Daoy (cell line): ENCODE measurements at regions not wholly inside any gene's neighbourhood (a gene's known extent, or its start where the extent isn't known, plus 50 kb on each side); places are given as distances from the start of the nearest gene placed in this dataset.
A peak's percentile ranks its signal among the peaks of the same experiment; 100 is the strongest.
"Not testable (repeated sequence)": the region's sequence is repeated elsewhere in the genome, so short reads cannot be mapped to it uniquely, and the experiment has no call there.

Source experiments
- DNase-seq: peaks from one replicate; pipeline ENCODE4 v3.0.0-alpha.2; 2015; ENCODE audit warnings: low read depth

- no peak for DNase-seq
Observed at GRCh38 chr1:98287626-98288025, 366.8 kb upstream of the DPYD start.

DNA sequence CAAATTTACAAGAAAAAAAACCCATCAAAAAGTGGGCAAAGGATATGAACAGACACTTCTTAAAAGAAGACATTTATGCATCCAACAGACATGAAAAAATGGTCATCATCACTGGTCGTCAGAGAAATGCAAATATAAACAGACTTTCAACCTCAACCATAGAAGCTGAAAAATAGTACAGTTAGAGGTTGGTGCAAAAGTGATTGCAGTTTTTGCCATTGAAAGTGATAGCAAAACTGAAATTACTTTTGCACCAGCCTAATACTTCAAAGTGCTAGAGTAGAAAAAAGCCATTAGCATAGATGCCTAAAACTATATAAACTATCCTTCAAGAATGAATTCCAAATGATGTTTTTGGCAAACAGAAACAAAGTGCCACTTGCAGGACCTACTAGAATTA, 365.8 kb upstream of the DPYD start:
- DNase-seq, result no peak

DNA sequence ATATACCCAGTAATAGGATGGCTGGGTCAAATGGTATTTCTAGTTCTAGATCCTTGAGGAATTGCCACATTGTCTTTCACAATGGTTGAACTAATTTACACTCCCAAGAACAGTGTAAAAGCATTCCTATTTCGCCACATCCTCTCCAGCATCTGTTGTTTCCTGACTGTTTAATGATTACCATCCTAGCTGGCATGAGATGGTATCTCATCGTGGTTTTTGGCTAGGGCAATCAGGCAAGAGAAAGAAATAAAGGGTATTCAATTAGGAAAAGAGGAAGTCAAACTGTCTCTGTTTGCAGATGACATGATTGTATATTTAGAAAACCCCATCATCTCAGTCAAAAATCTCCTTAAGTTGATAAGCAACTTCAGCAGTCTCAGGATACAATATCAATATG, 364.5 kb upstream of the DPYD start:
- not testable (repeated sequence) for DNase-seq

DNA sequence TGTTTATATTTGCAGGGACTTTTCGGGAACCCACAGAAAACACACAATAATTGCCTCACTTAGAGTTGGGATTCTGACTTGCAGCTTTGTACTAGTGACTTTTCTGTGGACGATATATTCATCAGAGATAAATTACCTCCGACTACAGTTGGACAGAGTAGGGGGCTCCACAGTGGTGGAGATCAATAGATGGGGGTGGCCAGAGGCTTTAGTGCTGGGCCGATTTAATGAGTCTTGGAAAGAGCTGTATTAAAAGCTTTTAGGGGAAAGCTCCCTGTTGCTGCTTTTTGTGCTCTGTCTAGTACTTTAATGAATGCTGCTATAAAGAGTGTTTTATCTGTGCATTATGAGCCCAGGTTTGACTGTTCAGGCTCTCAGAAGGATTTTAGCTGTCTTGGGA, 359.2 kb upstream of the DPYD start:
- no peak for DNase-seq

DNA sequence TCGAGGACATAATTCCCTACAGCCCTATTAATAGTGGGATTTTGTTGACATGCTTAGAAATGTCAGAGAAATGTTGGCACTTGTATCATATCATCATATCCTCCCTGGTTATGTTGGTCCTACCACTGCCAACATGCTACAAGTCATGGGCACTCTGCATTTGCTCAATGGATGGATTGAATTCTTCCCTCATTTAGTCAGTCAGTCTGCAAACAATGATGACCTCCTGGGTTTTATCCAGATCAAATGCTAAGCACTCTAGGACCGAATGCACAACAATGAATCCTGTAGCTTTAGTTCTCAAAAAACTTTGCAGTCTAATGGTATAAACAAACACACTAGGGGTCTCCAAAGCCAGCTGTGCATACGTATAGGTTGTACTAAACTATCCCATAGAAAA, 357.2 kb upstream of the DPYD start:
- DNase-seq, result no peak

GRCh38 chr1:98277118-98277517, 356.3 kb upstream of the DPYD start:
- DNase-seq, result peak; percentile 30

- DNase-seq, result no peak
Observed at GRCh38 chr1:98276514-98276913, 355.7 kb upstream of the DPYD start.

- DNase-seq, result no peak
Observed at GRCh38 chr1:98268316-98268715, 347.5 kb upstream of the DPYD start.

DNA sequence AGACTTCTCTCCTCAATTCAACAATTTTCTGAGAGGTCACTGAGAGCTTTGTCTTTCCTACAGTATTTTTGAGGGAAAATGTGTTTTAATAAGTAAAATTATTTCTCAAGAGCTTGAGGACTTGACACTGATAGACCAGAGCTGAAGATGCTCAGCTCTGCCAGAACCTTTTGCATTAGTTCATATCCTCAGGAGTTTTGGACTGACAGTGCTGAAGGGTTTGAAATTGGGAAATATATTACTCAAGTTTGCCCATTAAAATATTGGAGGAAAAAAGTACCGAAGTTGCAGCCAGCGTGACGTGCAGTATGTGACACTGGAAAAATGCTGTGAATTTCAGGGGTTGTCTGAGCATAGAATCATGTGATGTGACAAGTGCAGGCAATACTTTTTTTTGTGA, 346.6 kb upstream of the DPYD start:
- DNase-seq, result no peak

DNA sequence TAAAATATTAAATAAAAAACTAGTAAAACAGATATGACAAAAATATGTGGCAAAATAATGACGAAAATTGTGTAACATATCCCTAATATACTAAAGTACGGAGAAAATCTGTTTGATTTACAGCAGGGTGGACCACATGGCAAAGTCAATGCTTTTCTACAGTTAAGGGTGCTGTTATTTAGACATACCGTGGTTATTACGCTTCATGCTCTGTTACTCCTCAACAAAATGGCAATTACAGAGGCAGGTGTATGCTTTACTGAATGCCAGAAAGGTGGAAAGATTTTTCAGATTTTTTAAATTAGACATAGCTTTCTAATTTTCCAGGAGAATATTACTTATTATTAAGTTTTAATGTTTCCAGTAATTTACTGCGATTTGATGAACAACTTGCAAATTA, 343.9 kb upstream of the DPYD start:
- no peak for DNase-seq

DNA sequence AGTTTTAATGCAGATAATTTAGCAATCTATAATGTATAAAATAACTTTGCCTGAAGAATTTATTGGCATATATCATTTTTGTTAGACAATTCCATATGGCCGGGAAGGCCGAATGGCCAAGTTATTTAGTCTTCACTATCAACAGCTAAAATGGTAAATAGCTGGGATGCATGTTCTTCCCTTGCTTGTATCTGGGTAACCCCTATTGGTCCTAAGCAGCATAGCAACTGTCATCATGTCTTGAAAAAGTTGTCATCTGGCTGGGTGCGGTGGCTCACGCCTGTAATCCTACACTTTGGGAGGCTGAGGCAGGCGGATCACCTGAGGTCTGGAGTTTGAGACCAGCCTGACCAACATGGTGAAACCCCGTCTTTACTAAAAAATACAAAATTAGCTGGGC, 340.0 kb upstream of the DPYD start:
- no peak for DNase-seq

DNA sequence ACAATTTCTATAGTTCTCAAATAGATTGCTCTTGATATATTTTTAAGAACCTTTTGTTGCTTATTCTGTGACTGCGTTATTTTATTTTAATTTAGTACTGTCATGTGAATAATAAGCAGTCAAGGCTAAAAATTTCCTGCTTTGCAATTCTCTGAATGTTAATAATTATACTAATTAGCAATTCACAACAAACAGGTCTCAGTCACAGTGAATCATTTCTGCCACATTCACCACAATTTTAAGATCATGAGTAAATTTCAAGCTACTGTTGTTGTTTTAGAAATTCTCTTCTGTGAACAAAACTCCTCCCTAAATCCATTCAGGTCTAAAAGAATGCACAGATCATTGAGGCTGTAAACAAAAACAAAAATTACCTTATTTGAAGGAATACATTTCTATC, 339.6 kb upstream of the DPYD start:
- no peak for DNase-seq

GRCh38 chr1:98256700-98257099, 335.9 kb upstream of the DPYD start:
- DNase-seq, result no peak

DNA sequence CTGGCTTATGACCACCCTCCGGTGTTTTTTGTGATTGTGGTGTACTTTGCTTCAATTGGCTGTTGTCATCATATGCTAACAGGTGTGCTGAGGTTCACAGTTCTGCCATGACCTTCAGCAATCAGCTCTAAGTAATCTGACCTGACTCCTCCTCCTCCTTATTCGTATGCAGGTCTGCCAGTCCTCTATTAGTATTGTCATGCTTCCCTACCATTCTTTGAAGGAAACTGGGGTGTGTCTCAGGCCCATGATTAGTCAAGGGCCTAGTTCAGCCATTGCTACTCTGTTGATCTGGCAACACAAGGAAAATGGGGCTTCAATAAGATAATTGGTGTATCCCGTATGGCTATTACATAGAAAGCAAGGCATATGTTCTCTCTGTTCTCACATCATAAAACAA, 332.3 kb upstream of the DPYD start:
- DNase-seq, result no peak

DNA sequence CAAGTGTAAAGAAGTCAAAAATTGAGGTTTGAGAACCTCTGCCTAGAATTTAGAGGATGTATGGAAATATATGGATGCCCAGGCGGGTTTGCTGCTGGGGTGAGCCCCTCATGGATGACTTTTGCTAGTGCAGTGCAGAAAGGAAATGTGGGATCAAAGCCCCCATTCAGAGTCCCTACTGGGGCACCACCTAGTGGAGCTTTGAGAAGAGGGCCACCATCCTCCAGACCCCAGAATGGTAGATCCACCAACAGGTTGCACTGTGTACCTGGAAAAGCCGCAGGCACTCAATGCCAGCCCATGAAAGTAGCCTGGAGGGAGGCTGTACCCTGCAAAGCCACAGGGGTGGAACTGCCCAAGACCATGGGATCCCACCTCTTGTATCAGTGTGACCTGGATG, 330.7 kb upstream of the DPYD start:
- no peak for DNase-seq

DNA sequence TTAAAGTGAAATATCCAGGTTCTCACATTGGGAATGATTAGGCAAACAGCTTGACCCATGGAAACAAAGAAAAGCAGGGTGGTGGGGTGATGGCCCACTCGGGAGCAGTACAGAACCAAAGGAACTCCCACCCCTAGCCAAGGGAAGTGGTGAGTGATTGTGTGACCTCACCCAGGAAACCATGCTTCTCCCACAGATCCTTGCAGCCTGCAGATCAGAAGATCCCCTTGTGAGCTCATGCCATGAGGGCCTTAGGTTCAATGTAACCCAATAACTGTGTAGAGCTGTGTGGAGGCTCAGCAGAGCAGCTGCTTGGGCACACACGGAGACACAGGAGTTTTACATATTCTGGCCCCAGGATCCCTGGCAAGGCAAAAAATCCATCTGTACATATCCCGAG, 311.8 kb upstream of the DPYD start:
- DNase-seq, result no peak

DNA sequence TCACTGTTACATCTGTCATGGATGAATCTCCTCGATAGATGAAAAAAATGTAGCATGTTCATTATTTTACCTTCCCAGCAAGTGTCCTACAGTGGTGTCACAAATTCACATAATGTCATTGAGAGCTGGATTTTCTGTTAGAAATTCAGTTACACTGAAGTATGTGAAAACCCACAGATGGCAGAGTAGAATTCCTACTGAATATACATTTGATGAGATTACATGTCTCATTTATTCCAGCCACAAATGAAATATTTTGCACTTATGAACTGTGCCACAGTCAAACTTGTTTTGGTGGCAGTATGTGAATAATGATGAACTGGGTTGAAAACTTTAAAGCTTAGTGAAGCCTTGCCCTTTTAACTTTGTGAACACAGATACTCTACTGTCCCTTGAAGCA, 301.9 kb upstream of the DPYD start:
- no peak for DNase-seq

DNA sequence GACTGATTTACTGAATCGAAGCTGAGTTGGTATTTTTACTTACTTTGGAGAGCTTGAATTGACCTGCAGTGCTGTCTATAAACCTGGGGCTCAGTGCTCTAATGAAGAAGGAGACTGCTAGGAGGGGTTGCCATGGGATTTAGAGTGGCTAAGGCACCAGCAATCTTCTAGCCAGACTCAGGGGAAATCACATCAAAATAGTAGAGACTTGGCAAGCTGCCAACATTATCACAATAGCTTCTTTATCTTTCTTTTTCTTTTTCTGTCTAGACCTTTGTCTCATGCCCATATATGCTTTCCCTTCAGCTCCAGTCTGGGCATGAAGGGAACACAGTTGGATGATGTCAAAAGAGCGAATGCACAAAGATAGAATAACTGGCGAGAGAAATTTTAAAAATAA, 301.1 kb upstream of the DPYD start:
- DNase-seq, result peak; percentile 21

- DNase-seq, result no peak
Observed at GRCh38 chr1:98217601-98218000, 296.8 kb upstream of the DPYD start.

DNA sequence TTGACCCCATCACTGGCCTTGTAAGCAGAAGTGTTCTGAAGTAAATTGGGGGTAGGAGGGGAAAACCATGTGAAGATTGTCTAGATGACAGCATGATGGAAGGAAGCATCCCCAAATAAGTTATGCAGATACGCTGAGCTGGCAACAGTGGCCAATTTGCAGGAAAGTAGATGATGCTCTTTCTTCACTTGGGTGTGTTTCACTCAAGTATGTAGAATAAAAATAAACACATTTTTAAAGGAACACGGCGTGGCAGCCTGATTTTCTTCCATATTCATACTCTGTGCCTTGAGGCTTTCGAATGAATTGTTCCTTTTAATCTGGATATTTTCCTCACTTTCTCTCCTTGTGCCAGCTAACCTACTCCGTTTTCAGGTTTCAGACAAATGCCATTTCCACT, 295.5 kb upstream of the DPYD start:
- no peak for DNase-seq

GRCh38 chr1:98211271-98211845, 290.5 kb upstream of the DPYD start:
- no peak for DNase-seq

- no peak for DNase-seq
Observed at GRCh38 chr1:98210563-98210962, 289.7 kb upstream of the DPYD start.

DNA sequence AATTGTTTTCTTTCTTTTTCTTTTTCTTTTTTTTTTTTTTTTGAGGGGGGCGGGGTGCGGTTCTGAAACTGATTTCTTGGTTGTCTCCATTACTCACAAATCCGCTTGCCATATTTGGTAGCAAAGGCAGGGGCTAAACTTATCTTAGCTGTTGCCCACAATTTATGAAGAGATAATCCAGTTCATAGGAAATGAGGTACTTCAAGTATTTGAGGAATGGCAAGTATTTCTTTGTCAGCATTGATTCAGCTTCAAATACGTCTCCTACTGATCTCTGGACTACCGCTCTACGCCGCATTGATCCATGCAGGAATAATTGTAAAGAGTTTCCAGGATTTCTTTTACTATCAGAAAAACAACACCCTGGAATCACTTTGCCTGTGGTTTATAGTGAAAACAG, 289.2 kb upstream of the DPYD start:
- peak; percentile 85 for DNase-seq

GRCh38 chr1:98205291-98206017, 284.6 kb upstream of the DPYD start:
- no peak for DNase-seq
